ENCODE measurements at regions not wholly inside any gene's neighbourhood (a gene's known extent, or its start where the extent isn't known, plus 50 kb on each side); places are given as distances from the start of the nearest gene placed in this dataset.
"Not testable (repeated sequence)": the region's sequence is repeated elsewhere in the genome, so short reads cannot be mapped to it uniquely, and the experiment has no call there.

- DNase-seq = not testable (repeated sequence)
Observed at GRCh38 chr11:3513311-3513710, 128.5 kb downstream of the ART5 start.

GRCh38 chr11:3512751-3513150 lies 129.0 kb downstream of the ART5 start:
- not testable (repeated sequence) for DNase-seq

GRCh38 chr11:3512133-3512703 lies 129.6 kb downstream of the ART5 start:
- DNase-seq = peak; percentile 16

GRCh38 chr11:3511416-3512132 lies 130.2 kb downstream of the ART5 start:
- not testable (repeated sequence) for DNase-seq

GRCh38 chr11:3509563-3509962 lies 130.6 kb upstream of the ZNF195 start:
- DNase-seq = not testable (repeated sequence)

- DNase-seq = not testable (repeated sequence)
Observed at GRCh38 chr11:3499198-3499597, 120.3 kb upstream of the ZNF195 start.

- DNase-seq = not testable (repeated sequence)
Observed at GRCh38 chr11:3498356-3498755, 119.4 kb upstream of the ZNF195 start.

- DNase-seq = not testable (repeated sequence)
Observed at GRCh38 chr11:3493152-3493551, 114.2 kb upstream of the ZNF195 start.

GRCh38 chr11:3488003-3488402 lies 109.1 kb upstream of the ZNF195 start:
- not testable (repeated sequence) for DNase-seq

GRCh38 chr11:3485737-3486136 lies 106.8 kb upstream of the ZNF195 start:
- not testable (repeated sequence) for DNase-seq

GRCh38 chr11:3476937-3477885 lies 98.3 kb upstream of the ZNF195 start:
- DNase-seq = not testable (repeated sequence)

GRCh38 chr11:3476084-3476936 lies 97.4 kb upstream of the ZNF195 start:
- not testable (repeated sequence) for DNase-seq

GRCh38 chr11:3468963-3469362 lies 90.0 kb upstream of the ZNF195 start:
- DNase-seq = not testable (repeated sequence)

- DNase-seq = not testable (repeated sequence)
Observed at GRCh38 chr11:3467599-3467998, 88.7 kb upstream of the ZNF195 start.

GRCh38 chr11:3455666-3456065 lies 76.7 kb upstream of the ZNF195 start:
- not testable (repeated sequence) for DNase-seq

GRCh38 chr11:3454844-3455243 lies 75.9 kb upstream of the ZNF195 start:
- DNase-seq = peak; percentile 42

GRCh38 chr11:3453596-3454256 lies 74.8 kb upstream of the ZNF195 start:
- DNase-seq = not testable (repeated sequence)

- DNase-seq = not testable (repeated sequence)
Observed at GRCh38 chr11:3450822-3451221, 71.9 kb upstream of the ZNF195 start.

- not testable (repeated sequence) for DNase-seq
Observed at GRCh38 chr11:3445535-3445934, 66.6 kb upstream of the ZNF195 start.

- DNase-seq = not testable (repeated sequence)
Observed at GRCh38 chr11:3444420-3444744, 65.4 kb upstream of the ZNF195 start.

- peak; percentile 31 for DNase-seq
Observed at GRCh38 chr11:3443700-3444419, 64.9 kb upstream of the ZNF195 start.
